ENCODE measurements at regions not wholly inside any gene's neighbourhood (a gene's known extent, or its start where the extent isn't known, plus 50 kb on each side); places are given as distances from the start of the nearest gene placed in this dataset.
"Not testable (repeated sequence)": the region's sequence is repeated elsewhere in the genome, so short reads cannot be mapped to it uniquely, and the experiment has no call there.

DNA sequence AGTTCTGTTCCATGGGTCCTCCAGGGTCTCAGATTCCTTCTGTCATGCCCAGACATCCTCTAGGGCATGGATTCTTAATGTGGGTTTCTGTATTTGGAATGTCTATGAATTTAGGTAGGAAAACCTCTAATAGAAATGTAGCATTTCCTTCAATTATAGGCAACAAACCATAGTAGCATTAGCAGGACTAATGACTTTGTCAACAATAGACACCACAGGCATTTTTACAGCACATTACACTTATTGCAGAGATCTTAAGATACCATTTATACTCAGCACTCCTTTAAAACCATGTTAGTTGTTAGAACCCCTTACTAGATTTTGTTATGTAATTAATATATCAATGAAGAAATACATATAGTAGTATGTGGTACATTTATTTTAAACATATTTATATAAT, 77.8 kb upstream of the TBC1D5 start:
- DNase-seq, result no peak

GRCh38 chr3:17817973-17818372, 75.5 kb upstream of the TBC1D5 start:
- not testable (repeated sequence) for DNase-seq

DNA sequence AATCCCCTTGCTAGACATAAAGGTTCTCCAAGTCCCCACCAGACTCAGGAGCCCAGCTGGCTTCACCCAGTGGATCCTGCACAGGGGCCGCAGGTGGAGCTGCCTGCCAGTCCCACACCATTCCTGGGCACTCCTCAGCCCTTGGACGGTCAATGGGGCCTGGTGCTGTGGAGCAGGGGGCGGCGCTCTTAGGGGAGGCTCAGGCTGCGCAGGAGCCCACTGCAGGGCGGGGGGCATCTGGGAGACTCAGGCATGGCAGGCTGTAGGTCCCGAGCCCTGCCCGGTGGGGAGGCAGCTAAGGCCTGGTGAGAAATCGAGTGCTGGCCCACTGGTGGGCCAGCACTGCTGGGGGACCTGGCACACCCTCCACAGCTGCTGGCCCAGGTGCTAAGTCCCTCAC, 75.1 kb upstream of the TBC1D5 start:
- no peak for DNase-seq

- DNase-seq, result not testable (repeated sequence)
Measured at GRCh38 chr3:17816839-17817238, 74.4 kb upstream of the TBC1D5 start.

DNA sequence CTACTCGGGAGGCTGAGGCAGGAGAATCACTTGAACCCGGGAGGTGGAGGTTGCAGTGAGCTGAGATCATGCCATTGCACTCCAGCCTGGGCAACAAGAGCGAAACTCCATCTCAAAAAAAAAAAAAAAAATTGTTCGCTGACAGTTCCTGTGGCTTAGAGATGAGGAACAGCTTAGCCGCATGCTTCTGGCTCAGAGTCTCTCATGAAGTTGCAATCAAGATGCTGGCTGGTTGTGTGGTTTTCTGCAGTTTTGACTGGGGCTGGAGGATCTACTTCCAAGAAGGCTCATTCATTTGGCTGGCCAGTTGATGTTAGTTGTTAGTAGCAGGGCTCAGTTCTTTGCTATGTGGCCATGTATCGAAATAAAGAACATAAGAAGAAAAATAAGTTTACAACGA, 69.9 kb upstream of the TBC1D5 start:
- not testable (repeated sequence) for DNase-seq

GRCh38 chr3:17811646-17812045, 69.2 kb upstream of the TBC1D5 start:
- DNase-seq, result no peak

DNA sequence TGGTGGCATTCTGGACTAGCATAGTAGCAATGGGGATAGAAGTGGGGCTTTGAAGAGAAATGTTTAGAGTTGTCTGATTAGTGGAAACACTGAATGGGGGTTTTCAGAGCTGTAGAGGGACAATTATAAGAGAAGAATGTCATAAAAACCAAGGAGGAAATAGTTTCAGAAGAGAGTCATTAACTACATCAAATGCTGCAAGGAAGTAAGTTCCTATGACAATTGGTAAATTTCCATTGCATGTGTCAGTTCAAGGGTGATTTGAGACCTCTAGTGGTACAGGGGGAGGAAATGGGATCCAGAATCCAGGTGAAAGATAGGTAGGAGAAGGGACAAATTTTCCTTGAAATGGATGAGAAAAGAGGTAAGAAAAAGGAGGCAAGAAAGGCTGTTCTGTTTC, 68.3 kb upstream of the TBC1D5 start:
- DNase-seq, result no peak

DNA sequence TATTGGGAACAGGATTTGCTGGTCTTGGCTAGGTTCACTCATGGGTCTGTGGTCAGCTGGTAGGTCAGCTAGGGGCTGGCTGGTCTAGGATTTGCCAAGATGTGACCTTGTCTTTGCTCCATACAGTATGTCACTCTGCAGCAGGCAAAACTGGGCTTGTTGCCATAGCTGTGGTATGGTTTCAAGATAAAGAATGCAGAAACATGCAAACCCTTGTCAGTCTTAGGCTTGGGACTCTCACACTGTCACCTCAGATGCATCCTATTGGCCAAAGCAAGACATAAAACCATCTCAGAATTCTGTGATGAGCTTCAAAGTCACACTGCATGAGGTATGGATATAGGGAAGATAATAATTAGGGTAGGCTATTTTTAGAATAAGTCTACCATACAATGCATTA, 66.6 kb upstream of the TBC1D5 start:
- DNase-seq, result no peak

DNA sequence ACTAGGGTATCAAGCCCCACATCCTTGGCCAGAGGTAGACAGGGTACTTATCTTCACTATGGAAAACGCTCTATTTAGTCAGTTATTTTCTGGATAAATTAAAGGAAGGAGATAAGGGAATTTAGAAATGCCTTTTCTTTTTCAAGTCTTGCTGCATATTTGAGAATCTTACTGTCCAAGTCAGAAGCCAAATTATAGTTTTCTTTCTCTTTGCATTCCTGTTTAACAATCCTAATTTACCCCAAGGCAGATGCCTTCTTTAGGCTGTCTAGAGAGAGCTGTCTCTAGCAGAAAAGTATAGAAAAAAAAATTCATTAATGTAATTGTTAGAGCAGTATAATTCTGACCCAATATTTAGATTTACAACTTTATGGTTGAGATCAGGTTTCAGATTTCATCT, 64.4 kb upstream of the TBC1D5 start:
- no peak for DNase-seq

- no peak for DNase-seq
Measured at GRCh38 chr3:17806201-17806600, 63.8 kb upstream of the TBC1D5 start.

- DNase-seq, result no peak
Measured at GRCh38 chr3:17805461-17805940, 63.1 kb upstream of the TBC1D5 start.

DNA sequence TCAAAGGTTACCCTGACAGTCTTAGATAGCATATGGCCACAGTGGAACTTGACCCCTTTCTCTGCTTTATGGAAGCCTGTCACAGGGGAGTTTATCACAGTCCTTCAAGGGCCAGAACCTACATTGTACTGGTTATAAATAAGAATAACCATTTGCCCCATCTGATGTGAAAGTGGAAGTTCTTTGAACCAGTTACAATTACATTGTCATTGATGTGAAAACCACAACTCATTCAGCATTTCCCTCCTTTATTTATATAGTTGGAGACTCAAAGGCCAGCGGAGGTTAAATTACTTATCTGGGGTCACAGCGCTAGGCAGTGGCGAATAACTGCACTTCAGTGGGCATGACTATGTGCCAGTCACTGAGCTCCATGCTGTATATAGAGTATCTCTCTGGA, 60.5 kb upstream of the TBC1D5 start:
- no peak for DNase-seq

GRCh38 chr3:17801131-17801530, 58.7 kb upstream of the TBC1D5 start:
- no peak for DNase-seq

GRCh38 chr3:17800232-17800631, 57.8 kb upstream of the TBC1D5 start:
- DNase-seq, result no peak

DNA sequence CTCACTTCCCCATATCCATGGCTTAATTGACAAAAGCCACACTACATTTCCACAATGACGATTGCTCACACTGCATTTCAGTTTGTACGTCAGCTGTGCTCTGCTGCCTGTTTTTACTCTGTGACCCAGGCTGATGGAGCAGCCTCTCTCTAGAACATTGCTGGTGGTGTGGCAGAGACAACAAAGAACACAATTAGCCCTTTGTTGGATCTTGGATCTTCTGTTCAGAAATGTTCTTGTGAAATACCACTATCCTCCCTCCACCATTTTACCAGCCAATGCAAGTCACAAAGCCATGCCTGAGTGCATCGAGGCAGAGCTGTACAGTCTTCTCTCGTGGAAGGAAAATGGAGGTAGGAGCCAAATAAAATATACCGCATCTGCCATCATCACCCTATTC, 56.9 kb upstream of the TBC1D5 start:
- DNase-seq, result no peak

DNA sequence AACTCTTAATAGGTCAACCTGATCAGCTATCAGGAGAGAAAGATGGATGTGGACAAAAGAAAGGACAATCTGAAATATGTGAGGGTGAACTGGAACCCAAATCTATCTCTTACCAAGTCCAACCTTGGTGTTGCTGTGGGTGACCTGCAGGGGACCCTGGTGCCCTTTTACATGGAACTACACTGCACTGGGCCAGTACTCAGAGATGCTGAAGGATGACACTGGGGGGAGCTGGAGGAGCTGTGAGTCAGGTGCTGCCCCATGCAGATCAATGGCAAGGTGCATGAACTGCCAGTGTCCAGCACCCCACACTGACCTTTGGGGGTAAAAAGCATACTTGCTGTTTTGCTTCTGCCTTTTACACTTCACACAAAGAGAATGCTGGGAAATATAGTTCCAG, 55.6 kb upstream of the TBC1D5 start:
- no peak for DNase-seq

- DNase-seq, result no peak
Measured at GRCh38 chr3:17795711-17796110, 53.3 kb upstream of the TBC1D5 start.

DNA sequence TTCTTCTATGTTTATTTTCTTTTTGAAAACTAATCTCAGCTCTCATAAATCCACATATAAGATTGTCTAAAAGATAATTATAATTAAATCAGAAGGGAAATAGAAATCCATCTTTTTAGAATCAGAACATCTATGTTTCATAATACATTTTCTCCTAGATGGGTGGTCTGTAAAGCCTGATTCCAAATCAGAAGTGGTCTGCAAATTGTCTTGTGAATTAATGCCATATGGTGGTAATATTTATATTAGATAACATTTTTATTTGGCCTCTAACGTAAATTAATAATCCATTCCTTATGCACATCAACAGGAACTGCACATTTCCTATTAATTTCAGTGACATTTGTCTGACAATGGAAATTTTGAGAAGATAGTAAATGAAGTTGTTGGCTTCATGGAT, 52.8 kb upstream of the TBC1D5 start:
- DNase-seq, result no peak

DNA sequence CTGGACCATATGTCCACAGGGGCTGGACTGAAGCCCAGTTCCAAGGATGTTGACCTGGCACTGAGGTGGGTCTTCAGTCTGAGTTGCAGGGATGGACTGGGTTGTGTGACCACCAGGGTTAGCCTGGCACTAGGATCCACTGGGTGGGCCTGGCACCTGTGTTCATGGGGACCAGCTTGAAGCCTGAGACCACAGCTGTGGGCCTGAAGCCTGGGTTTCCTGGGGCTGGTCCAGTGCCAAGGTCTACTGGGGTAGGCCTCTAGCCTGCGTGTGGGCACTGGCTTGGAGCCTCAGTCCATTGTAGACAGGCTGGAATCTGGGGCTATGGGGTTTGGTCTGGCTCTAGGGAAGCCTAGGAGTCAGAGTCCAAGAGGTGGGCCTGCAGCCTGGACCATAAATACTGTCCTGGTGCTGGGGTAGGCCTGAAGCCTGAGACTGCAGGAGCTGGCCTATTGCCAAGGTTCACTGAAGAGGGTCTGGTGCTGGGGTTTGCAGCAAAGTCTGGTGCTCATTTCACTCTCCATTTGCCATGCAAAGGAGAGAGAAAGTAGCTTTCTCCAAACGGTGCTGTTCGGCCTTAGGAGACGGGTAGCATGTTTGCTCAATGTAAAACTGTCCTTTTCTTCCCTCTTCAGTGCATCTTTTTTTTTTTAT, 51.2 kb upstream of the TBC1D5 start:
- no peak for DNase-seq
